ENCODE measurements at regions not wholly inside any gene's neighbourhood (a gene's known extent, or its start where the extent isn't known, plus 50 kb on each side); places are given as distances from the start of the nearest gene placed in this dataset.
A peak's percentile ranks its signal among the peaks of the same experiment; 100 is the strongest.

- TF ChIP-seq ZNF592 (IDR thresholded peaks at IDR 0.05) (peak; percentile 97), ZNF395 (CRISPR knock-in tag; IDR thresholded peaks at IDR 0.05) (peak; percentile 81), GTF2E2 (tag; IDR thresholded peaks at IDR 0.05) (peak; percentile 88), SMAD2 (IDR thresholded peaks at IDR 0.05; ENCODE audit: low read depth, low read length) (no peak), ZNF224 (CRISPR knock-in tag; IDR thresholded peaks at IDR 0.05) (no peak), KDM2B (CRISPR knock-in tag; IDR thresholded peaks at IDR 0.05) (no peak), E2F6 (IDR thresholded peaks at IDR 0.05; ENCODE audit: borderline replicate concordance in 1 of 2, extremely low read depth in 1 of 2, insufficient read depth in 1 of 2, insufficient read length in 1 of 2, low read depth in 1 of 2, low read length in 1 of 2, poor library complexity in 1 of 2, severe bottlenecking in 1 of 2) (peak in 1 of 2 experiments; percentile 42), NFRKB (IDR thresholded peaks at IDR 0.05; ENCODE audit: low read depth) (peak; percentile 81; the same call in 1 of the 2 replicates), ZNF239 (CRISPR knock-in tag; IDR thresholded peaks at IDR 0.05) (0 out of 2 replicates have a peak, but pooled peaks have one; percentile 10), MAFG (tag; conservative IDR thresholded peaks at IDR 0.05) (peak; percentile 93), ZNF644 (tag; IDR thresholded peaks at IDR 0.05; ENCODE audit: low read depth) (peak; percentile 84), PTTG1 (tag; IDR thresholded peaks at IDR 0.05; ENCODE audit: low read depth) (peak; percentile 16), MLX (CRISPR knock-in tag; conservative IDR thresholded peaks at IDR 0.05) (no peak)
These were observed 99.4 kb upstream of the JUN start (continued) for GRCh38 chr1:58883037-58883887.
